SH-SY5Y (cell line): ENCODE measurements at regions not wholly inside any gene's neighbourhood (a gene's known extent, or its start where the extent isn't known, plus 50 kb on each side); places are given as distances from the start of the nearest gene placed in this dataset.

Experiments used
- GATA2 ChIP-seq: IDR thresholded peaks from 2 replicates; pipeline ENCODE4 v1.6.1; 2011; ENCODE audit warnings: mild to moderate bottlenecking, low read depth, low read length
- GATA3 ChIP-seq: IDR thresholded peaks from 2 replicates; pipeline ENCODE4 v1.6.1; 2011; ENCODE audit warnings: low read depth, mild to moderate bottlenecking, low read length, moderate library complexity

- TF ChIP-seq GATA2 (no peak), GATA3 (no peak)
Observed at GRCh38 chr20:51946586-51946985, 144.3 kb upstream of the SALL4 start.
